Limb (tissue), 2 donors: ENCODE measurements at regions not wholly inside any gene's neighbourhood (a gene's known extent, or its start where the extent isn't known, plus 50 kb on each side); places are given as distances from the start of the nearest gene placed in this dataset.
A peak's percentile ranks its signal among the peaks of the same experiment; 100 is the strongest.

Experiments
- DNase-seq, 2 donors: peaks; one replicate each; pipeline ENCODE4 v3.0.0-alpha.2; 2016; ENCODE audit errors: extremely low spot score in 2 of 2

- DNase-seq = no peak
These were observed 284.2 kb downstream of the HACE1 start for GRCh38 chr6:104575536-104575935.

GRCh38 chr6:104574135-104574750, 285.5 kb downstream of the HACE1 start:
- DNase-seq = no peak

GRCh38 chr6:104573350-104573749, 286.4 kb downstream of the HACE1 start:
- DNase-seq = no peak

DNA sequence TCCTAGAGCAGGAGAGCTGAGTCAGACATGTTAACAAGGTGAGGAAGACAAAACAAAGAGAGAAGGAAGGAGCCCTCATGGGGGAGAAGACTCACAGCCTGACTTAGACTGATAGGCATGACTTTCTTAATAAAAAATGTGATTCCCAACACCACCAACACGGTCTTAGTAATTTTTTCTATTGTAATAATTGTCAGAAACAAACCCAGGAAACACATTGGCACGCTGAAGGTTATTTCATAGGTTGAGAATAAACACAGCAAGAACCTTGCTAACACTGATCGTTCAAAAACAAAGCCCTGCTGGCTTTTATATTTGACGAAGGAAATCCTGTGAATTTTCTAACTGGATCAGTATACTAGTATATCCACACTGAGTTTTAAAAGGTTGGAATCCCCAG, 286.8 kb downstream of the HACE1 start:
- DNase-seq = no peak

DNA sequence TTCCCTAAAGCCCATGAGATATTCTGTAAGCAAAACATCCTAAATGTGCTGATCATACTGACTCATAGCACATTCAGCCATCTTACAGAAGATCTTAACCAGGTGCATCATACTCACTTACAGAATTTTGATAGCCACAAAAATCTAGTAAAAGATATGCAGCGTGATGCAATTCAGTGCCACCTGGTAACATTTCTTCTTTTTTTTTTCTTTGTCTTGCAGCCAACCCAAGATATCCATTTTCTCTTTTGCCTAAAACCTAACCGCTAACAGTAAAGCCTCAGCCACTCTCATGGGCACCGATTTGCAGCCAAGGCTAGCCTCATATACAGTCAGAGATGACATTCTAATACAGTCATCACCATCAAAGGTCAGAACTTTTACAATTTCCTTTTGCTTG, 293.3 kb downstream of the HACE1 start:
- no peak for DNase-seq

GRCh38 chr6:104563306-104563705, 296.4 kb downstream of the HACE1 start:
- DNase-seq = no peak

DNA sequence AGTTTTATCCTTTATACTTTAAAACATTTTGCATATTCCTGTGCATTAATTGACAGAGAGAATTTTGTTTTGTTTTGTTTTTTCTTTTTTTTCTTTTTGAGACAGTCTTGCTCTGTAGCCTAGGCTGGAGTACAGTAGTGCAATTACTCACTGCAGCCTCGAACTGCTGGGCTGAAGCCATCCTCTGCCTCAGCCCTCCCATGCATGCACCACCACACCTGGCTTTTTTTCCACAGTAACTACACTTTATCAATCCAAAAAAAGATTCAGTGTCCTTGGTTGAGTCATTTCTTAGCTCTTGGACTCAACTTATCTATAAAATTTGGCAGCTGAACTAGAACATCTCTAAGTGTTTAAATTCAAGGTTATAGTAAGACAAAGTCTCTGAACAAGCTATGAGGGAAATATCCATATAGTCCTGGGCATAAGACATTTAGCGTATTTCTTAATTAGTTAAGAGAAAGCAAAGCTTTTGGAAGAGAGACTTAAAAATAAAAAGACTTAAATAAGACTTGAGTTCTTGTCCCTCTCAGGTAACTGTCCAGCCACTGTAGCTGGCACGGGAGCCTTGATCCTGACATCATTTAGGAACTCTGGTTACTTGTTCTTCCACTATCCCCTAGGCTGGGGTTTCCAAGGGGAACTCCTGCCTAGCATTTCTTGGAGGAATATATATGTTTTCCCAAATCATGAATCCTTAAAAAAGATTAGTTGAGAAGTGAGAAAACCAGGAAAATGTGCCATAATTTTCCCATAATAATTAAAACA, 300.1 kb downstream of the HACE1 start:
- no peak for DNase-seq

- DNase-seq = no peak
These were observed 301.0 kb downstream of the HACE1 start for GRCh38 chr6:104558746-104559145.

DNA sequence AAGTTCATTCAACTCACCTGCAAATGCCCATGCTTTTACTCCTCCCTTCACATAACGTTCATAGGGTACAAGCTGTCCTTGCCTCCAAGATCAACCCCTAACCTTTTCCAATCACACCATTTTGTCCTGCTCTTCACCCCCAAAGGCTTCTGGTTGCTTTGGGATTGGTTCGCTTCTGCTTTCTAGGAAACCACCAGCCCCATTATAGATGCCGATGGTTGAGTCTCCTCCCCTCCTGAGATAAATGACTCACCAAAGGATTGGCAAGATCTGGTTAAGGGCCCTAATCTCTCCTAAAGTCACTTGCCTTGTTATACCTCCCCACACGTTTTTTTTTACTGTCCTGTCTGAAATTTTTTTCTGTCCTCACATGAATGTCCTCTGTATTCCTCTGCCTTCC, 311.4 kb downstream of the HACE1 start:
- no peak for DNase-seq

DNA sequence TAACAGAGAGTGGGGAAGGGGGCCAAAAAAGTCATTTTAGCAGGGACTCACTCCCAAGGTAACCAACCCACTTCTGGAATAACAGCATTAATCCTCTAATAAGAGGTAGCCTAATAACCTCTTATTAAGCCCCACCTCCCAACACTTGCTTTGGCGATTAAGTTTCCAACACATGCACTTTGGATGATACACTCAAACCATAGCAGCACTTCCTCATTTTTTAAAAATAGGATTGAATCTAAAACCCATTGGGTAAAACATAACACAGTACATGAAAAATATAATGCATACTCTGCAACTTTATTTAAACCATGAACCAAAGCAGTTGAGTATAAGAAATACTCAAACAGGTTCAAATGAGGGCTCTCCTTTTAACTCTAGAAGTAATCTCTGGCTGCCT, 318.3 kb downstream of the HACE1 start:
- no peak for DNase-seq

DNA sequence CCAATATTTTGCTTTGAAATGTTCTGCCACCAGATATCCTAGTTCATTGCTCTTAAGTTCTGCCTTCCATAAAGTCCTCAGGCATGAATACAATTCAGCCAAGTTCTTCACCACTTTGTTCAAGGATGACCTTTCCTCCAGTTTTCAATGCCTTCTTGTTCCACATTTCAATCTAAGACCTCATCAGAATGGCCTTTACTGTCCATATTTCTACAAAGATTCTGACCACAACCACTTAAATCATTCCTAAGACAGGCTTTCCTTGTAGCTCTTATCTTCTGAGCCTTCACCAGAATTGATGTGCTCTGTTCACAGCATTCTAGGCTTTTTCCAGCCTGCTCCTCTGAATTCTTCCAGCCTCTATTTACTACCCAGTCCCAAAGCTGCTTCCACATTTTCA, 319.0 kb downstream of the HACE1 start:
- DNase-seq = no peak

DNA sequence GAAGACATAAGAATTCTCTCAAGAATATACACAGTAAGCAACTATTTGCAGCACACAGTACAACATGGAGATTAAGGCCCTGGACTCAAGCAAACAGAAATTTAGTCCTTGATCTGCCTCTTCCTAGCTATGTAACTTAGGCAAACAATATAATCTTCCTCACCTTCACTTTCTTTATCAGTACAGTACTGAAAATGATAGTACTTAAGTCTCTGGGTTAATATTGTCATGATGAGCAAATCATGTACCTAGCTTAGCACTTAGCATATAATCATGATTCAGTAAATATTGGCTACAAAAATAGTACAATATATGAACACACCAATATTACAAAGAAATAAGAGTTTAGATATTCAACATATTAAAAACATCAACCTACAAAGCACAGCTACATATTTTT, 320.5 kb downstream of the HACE1 start:
- DNase-seq = no peak

DNA sequence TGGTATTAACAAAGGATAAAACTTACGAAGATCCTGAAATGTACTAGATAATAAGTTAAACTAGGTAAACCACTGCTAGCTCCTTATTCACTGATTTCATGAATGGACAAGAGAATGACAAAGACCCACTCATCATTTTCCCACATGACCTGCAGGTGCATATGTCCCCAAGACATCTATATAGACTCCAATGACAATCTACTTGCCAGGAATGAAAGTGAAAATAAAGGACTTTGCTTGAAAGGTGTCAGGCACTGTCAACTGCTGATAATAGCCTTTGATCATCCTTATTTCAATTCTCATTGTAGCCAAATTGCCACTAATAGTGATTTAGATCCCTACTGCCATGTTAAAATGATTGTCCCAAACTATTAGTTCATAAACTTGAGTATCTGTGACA, 321.8 kb downstream of the HACE1 start:
- DNase-seq = no peak

DNA sequence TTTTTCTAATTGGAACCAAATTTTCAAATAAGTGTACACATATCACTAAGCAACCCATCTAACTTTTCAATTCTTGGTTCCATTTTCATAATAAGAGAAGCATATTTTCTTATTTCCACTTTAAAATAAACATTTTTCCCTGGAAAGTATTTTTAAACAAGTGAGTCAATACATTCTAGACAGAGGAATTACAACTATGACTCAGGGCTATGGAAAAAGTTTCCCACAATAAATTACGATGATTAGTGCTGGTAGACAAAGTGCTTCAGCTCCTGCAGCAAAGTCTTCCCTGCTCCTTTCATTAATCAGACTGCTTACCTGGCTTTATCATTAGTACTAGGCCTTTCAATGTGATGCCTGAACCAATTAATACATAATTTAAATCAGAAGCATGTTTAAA, 322.5 kb downstream of the HACE1 start:
- DNase-seq = no peak

DNA sequence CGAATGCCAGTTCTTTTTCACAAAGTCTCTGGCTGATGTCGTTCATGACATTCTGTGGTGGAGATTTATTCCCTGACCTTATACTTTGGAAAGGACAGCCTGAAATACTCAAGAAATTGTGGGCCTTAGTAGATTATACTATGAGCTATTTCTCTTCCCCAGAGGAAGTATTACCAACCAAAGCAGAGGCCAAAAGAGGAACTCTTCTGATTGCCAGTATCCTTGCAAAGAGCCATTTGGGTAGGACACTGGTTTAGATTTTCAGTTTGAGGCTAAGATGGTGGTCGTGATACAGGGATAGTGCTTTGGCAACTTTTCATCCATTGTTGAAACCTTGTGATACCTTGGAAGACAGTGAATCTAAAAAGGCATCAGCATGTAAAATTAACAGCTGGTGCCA, 327.3 kb downstream of the HACE1 start:
- no peak for DNase-seq

DNA sequence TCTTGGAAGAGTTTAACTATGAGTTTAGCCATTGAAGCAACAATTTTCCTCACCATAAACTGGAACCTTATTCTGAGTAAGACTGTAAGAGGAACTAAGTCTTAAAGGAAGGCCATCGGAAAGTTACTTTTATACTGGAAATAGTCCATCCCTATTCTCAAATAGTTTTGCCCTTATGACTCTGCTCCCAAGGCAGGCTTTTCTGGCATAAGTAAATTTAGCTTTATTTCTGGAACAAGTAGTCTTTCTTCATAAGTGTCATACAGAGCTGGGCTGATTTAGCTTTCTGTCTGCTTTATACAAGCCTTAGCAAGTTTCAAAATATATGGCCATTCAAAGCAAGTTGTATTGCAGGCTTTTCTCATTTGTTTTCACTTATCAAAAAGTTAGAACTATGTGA, 328.1 kb downstream of the HACE1 start:
- peak in 1 of 2 donors; percentile 27 for DNase-seq

GRCh38 chr6:104527761-104528415, 331.8 kb downstream of the HACE1 start:
- DNase-seq = no peak

- peak in 1 of 2 donors; percentile 34 for DNase-seq
These were observed 332.4 kb downstream of the HACE1 start for GRCh38 chr6:104527311-104527710.

DNA sequence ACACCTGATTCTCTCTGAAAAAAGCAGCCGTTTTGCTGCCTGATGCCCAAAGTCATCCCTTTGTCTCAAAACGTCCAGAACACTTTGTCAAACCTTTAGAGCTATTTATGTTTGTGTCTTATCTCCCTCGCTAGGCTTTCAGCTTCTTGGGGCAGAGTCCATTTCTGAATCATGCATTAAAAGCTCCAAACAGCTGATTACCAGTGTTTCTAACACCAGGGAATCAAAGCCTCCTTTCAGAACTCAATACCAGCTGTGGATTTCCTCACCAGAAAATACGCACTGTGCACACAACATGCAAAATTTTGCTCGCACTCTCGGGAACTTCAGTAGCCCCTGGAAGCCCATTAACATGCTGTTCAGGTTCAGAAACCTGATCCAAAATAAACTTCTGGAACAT, 333.3 kb downstream of the HACE1 start:
- DNase-seq = no peak

DNA sequence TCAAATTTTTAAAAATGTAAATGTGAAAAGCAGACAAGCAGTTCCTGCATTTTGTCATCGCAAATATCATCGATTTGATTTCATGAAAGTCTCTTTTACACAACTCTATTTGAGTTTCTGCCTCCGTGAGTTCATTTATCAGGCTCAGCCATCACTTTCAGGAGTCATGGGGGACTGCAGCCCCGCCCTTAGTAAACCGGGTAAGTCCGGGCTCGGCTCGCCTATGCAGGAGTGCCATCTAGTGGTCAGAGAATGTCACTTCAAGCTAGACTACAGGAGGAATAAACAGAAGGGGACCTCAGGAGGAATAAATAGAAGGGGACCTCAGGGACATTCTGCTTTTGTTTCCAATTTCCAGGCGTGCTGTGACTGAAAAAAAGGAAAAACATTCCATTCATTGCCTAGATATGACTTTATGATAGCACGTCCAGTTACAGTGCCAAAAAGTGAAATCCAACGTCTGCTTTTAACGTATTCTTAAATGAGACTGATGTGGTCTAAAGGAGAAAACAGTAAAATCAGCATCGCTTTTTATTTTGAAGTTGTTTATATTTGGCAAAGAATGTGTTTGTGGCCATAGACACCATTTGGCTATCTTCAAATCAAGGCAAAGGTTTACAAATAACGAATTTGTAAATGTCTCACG, 333.9 kb downstream of the HACE1 start:
- peak; percentile 79 to 88 for DNase-seq

DNA sequence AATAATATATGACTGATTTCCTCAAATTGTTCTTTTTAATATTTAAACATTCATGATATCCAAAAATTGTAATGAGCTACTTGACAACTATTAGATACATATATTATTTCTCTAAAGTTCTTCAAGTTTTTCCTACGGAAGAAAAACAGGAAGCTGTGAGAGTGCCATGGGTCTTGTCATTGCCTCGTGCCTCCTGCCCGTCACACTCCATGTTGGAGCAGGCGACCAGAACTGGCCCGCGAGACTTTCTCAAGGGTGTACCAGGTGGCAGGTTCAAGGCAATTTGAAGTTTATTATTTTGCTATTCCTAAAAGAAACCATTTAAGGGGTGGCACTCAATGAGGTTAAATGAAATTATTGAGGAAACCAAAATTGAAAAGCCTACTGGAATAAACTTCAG, 337.2 kb downstream of the HACE1 start:
- no peak for DNase-seq

DNA sequence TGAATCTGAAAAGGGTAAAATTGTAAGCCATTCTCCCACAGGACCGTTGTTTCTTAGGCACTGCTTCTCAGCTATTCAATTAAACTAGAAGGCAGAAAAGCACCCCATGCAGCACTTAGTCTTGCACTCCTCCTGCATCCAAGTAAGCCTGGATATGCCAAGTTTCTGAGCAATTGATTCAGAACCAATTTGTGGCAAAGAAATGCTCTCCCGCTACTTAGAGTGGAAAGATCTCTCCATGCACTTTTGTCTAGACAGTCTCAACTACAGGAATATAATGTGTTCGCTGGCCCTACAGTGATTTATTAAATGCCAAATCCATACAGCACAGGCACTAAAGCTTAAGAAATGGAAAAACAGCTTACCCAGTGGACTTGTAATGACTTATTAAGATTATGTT, 338.5 kb downstream of the HACE1 start:
- no peak for DNase-seq
